ENCODE measurements at regions not wholly inside any gene's neighbourhood (a gene's known extent, or its start where the extent isn't known, plus 50 kb on each side); places are given as distances from the start of the nearest gene placed in this dataset.

DNA sequence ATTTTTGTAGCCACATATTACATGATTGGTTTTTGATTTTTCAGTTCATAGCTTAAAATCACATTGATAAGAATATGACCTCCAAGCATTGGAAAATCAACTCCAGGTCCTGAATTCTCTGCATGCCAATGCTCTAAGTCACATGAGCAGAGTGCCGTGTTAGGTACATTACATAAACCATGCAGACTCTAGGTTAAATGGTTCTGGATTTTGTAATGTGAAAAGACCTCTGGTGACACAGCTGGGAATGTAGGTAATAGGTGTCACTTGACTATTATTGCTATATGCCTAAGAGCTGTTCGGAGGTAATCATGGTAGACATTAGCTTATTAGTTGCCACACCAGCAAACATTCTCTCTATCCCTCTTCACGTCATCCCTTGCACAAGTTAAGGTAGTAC, 231.1 kb upstream of the SALL1 start:
- TF ChIP-seq ISL1 (CRISPR knock-in tag; IDR thresholded peaks at IDR 0.05) (no peak), ZFP3 (CRISPR knock-in tag; IDR thresholded peaks at IDR 0.05) (no peak), RARB (CRISPR knock-in tag; IDR thresholded peaks at IDR 0.05) (no peak), ARNTL (CRISPR knock-in tag; IDR thresholded peaks at IDR 0.05; ENCODE audit: borderline replicate concordance, low read depth) (no peak), PATZ1 (CRISPR knock-in tag; IDR thresholded peaks at IDR 0.05; ENCODE audit: borderline replicate concordance) (no peak), TSHZ2 (CRISPR knock-in tag; IDR thresholded peaks at IDR 0.05) (no peak), CREB5 (CRISPR knock-in tag; IDR thresholded peaks at IDR 0.05; ENCODE audit: low read depth) (no peak), CSDC2 (CRISPR knock-in tag; IDR thresholded peaks at IDR 0.05) (no peak), TCF4 (CRISPR knock-in tag; IDR thresholded peaks at IDR 0.05; ENCODE audit: borderline replicate concordance) (no peak), TOX (CRISPR knock-in tag; IDR thresholded peaks at IDR 0.05; ENCODE audit: borderline replicate concordance) (no peak), ZC3H10 (CRISPR knock-in tag; IDR thresholded peaks at IDR 0.05) (no peak), PPARA (CRISPR knock-in tag; IDR thresholded peaks at IDR 0.05; ENCODE audit: borderline replicate concordance) (no peak), OSR1 (CRISPR knock-in tag; IDR thresholded peaks at IDR 0.05) (no peak)
- TF ChIP-seq, protein P1, sequence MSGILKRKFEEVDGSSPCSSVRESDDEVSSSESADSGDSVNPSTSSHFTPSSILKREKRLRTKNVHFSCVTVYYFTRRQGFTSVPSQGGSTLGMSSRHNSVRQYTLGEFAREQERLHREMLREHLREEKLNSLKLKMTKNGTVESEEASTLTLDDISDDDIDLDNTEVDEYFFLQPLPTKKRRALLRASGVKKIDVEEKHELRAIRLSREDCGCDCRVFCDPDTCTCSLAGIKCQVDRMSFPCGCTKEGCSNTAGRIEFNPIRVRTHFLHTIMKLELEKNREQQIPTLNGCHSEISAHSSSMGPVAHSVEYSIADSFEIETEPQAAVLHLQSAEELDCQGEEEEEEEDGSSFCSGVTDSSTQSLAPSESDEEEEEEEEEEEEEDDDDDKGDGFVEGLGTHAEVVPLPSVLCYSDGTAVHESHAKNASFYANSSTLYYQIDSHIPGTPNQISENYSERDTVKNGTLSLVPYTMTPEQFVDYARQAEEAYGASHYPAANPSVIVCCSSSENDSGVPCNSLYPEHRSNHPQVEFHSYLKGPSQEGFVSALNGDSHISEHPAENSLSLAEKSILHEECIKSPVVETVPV (CRISPR knock-in tag; IDR thresholded peaks at IDR 0.05), result no peak
